HG03159 (cell line): ENCODE measurements at regions not wholly inside any gene's neighbourhood (a gene's known extent, or its start where the extent isn't known, plus 50 kb on each side); places are given as distances from the start of the nearest gene placed in this dataset.
"Not testable (repeated sequence)": the region's sequence is repeated elsewhere in the genome, so short reads cannot be mapped to it uniquely, and the experiment has no call there.

Experiments used
- ATAC-seq: cut with Tn5 transposase; IDR thresholded peaks from one replicate; pipeline ENCODE4 v1.9.1; 2021; ENCODE audit warnings: mild to moderate bottlenecking, moderate library complexity; ENCODE audit not compliant: unreplicated experiment

GRCh38 chr17:5943982-5944381 is 126.2 kb upstream of the WSCD1 start:
- no peak for ATAC-seq

- no peak for ATAC-seq
Observed at GRCh38 chr17:5947701-5948180, 122.4 kb upstream of the WSCD1 start.

- ATAC-seq: no peak
Observed at GRCh38 chr17:5948811-5949210, 121.4 kb upstream of the WSCD1 start.

- no peak for ATAC-seq
Observed at GRCh38 chr17:5950878-5951277, 119.3 kb upstream of the WSCD1 start.

GRCh38 chr17:5951912-5952311 is 118.3 kb upstream of the WSCD1 start:
- ATAC-seq: no peak

GRCh38 chr17:5952518-5952917 is 117.7 kb upstream of the WSCD1 start:
- no peak for ATAC-seq

- ATAC-seq: no peak
Observed at GRCh38 chr17:5955764-5956163, 114.4 kb upstream of the WSCD1 start.

- ATAC-seq: no peak
Observed at GRCh38 chr17:5958850-5959249, 111.3 kb upstream of the WSCD1 start.

- ATAC-seq: no peak
Observed at GRCh38 chr17:5962371-5962770, 107.8 kb upstream of the WSCD1 start.

GRCh38 chr17:5971969-5972368 is 98.2 kb upstream of the WSCD1 start:
- ATAC-seq: no peak

GRCh38 chr17:5973410-5973809 is 96.8 kb upstream of the WSCD1 start:
- no peak for ATAC-seq

- ATAC-seq: no peak
Observed at GRCh38 chr17:5975661-5976060, 94.5 kb upstream of the WSCD1 start.

- no peak for ATAC-seq
Observed at GRCh38 chr17:5976251-5976650, 93.9 kb upstream of the WSCD1 start.

GRCh38 chr17:5978496-5978895 is 91.7 kb upstream of the WSCD1 start:
- no peak for ATAC-seq

GRCh38 chr17:5980941-5981340 is 89.2 kb upstream of the WSCD1 start:
- ATAC-seq: no peak

- no peak for ATAC-seq
Observed at GRCh38 chr17:5986644-5987043, 83.5 kb upstream of the WSCD1 start.

- ATAC-seq: no peak
Observed at GRCh38 chr17:6000426-6000825, 69.8 kb upstream of the WSCD1 start.

- ATAC-seq: not testable (repeated sequence)
Observed at GRCh38 chr17:6003221-6003620, 67.0 kb upstream of the WSCD1 start.

GRCh38 chr17:6005939-6006338 is 64.2 kb upstream of the WSCD1 start:
- no peak for ATAC-seq

- no peak for ATAC-seq
Observed at GRCh38 chr17:6011206-6011605, 59.0 kb upstream of the WSCD1 start.

GRCh38 chr17:6018788-6019187 is 51.4 kb upstream of the WSCD1 start:
- no peak for ATAC-seq

GRCh38 chr17:6019959-6020358 is 50.2 kb upstream of the WSCD1 start:
- ATAC-seq: no peak

- no peak for ATAC-seq
Observed at GRCh38 chr17:6020376-6021010, 49.7 kb upstream of the WSCD1 start.
